ENCODE measurements at regions not wholly inside any gene's neighbourhood (a gene's known extent, or its start where the extent isn't known, plus 50 kb on each side); places are given as distances from the start of the nearest gene placed in this dataset.
A peak's percentile ranks its signal among the peaks of the same experiment; 100 is the strongest.

DNA sequence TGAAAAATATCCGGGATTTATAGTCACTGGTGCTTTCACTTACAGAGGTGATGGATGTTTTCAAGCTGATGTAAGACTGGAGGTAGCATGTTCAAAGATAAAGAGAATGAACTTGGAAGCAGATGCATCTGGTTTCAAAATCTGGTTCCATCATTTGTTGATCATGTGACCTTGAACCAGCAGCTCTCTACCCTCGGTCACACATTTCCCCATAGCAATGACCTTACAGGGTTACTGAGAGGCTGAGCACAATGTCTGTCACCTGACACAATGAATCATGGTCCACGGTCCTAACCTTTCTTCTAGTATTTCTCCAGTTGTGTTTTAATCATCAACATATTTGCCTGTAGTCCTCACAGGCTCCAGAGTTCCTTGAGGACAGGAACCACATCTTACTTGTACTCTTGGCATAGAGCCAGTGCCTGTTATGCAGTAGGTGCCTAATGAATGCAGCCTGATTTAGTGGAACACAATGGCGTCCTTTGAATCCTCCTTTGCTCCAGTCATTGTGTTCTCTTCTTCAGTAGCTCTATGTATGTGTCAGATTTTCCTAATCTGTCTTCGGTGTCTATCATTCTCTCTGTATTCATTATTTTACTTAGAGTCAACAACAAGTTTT, 667.3 kb downstream of the PTPRU start:
- DNase-seq, result no peak

GRCh38 chr1:29901624-29902325, 665.5 kb downstream of the PTPRU start:
- no peak for DNase-seq

DNA sequence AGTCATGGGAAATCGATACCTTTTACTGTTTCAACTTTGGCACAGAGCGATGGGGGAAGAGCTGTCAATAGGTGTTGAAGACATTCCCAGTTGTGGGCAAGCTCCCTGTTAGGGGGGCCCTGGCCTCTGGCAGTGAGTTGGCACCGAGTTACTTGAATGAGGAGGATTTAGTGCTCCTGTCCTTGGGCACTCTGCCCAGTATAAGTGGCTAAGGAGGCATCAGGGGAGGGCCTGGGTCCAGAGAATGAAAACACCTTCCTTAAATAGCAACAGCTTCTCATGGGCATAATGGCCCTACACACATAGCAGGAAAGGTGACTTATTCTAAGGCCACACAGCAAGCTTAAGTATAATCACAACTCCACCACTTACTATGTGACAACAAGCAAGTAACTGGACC, 664.4 kb downstream of the PTPRU start:
- no peak for DNase-seq

- no peak for DNase-seq
These were observed 663.9 kb downstream of the PTPRU start for GRCh38 chr1:29900104-29900679.

GRCh38 chr1:29896791-29897714, 660.7 kb downstream of the PTPRU start:
- no peak for DNase-seq

DNA sequence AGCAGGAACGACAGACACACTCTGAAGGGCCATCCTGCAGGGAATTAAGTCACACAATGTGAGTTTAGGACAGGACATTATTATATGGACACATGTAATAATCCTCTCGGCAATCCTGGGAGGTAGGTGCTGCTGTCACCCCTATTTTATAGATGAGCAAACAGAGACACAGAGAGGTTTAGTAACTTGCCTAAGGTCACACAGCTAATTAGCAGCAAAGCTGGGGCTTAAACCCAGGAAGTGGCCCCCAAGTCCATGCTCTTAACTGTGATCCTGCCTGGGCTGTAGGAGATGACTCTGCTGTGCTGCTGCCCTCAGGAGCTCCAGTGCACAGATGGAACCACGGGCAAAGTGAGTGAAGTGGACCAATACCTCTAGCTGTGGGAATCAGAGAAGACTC, 660.0 kb downstream of the PTPRU start:
- no peak for DNase-seq

GRCh38 chr1:29895201-29895600, 658.9 kb downstream of the PTPRU start:
- DNase-seq, result no peak

GRCh38 chr1:29894311-29894710, 658.0 kb downstream of the PTPRU start:
- DNase-seq, result no peak

- DNase-seq, result no peak
These were observed 657.5 kb downstream of the PTPRU start for GRCh38 chr1:29893806-29894205.

- no peak for DNase-seq
These were observed 656.9 kb downstream of the PTPRU start for GRCh38 chr1:29893046-29893723.

GRCh38 chr1:29892247-29892646, 655.9 kb downstream of the PTPRU start:
- DNase-seq, result no peak

DNA sequence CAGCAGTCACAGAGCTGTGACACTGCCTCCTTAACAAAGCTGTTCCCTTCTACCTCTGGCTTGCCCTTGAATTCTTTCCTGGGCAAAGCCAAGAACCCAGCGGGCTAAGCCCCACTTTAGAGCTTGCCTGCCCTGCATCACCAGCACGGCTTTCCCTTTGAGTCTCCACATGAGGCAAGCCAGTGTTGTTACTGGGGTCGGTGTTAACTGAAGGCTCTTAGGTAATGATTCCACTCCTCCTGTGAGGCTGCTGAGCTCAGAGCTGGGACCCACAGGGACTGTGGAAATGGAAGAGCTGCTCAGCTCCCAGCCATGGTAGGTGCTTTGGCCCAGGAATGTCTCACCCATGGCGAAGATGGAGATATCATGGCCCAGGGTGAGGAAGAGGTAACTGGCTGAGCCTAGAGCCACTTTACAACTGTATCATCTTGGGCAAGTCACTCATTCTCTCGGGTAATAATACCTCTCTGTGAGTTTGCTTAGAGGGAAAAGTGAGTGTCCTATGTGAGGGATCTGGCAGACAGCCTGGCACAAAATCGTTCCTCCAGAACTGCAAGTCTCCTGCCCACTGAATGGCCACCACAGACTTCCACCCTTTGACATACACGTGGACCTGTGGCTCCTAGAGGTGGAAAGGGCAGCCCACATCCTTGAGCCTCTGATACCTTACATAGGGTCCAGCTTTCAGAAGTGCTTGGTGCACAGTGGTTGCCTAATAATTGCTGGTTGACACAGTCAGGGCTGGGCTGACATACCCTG, 654.1 kb downstream of the PTPRU start:
- no peak for DNase-seq

DNA sequence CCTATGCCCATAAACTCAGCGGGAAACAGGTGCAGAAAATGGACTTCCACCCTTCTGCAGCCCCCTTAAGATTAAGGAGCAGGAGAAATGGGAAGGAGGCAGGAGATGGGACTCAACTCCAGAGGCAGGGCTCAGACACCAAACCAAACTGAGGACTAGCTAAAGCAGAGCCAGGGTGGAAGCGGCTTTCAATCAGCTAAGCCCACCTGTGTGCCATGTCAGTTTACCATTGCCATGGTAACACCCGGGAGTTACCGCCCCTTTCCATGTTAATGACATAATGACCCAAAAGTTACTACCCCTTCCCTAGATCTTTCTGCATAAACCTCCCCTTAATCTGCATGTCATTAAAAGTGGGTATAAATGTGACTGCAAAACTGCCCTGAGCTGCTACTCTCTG, 653.5 kb downstream of the PTPRU start:
- DNase-seq, result no peak

DNA sequence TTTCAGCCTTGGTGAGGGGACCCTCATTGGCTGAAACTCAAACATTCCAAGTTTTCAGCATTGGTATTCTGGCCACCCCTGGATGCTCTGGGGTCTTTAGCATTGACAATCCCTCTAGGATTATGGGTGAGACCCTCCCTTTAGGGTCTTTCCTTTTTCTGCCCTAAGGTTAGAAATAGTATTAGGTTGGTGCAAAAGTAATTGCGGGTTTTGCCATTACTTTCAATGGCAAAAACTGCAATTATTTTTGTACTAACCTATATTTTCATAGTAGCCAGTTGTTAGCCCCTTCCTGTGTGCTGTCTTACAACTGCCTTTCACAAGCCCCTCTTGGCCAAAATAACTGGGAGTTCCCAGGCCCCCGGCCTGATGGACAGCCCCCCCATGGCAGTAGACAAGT, 648.4 kb downstream of the PTPRU start:
- DNase-seq, result no peak

DNA sequence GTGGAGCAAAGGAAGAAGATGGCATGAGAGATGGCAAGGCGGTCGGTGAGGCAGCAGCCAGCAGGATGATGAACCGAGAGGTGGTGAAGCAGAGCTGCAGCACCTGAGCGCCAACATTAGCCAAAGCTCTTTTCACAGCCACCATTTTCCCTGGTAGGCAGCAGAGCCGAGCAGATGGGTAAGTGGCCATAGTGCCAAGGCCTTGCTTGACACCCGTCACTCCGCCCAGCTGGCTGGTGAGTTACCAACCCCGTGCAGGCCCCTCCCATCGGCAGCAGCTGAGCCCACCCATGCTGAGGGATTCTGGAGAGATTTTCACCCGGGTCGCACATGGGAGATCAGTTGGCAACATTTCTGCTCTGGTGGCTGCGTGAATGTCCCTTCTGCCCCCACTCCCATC, 647.7 kb downstream of the PTPRU start:
- DNase-seq, result no peak

DNA sequence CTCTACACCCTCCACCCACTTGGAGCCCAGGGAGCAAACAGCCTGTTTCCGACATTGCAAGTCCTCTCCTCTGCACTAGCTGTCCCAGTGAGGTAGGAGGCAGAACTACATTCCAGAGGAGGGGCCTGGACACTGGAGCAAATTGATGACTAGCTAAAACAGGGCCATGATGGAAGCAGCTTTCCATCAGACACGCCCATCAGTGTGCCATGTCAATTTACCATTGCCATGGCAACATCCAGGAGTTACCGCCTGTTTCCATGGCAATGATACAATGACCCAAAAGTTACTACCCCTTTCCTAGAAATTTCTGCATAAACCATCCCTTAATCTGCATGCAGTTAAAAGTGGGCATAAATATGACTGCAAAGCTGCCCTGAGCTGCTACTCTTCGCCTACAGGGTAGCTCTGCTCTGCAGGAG, 647.1 kb downstream of the PTPRU start:
- DNase-seq, result no peak

GRCh38 chr1:29880556-29880955, 644.2 kb downstream of the PTPRU start:
- DNase-seq, result no peak

DNA sequence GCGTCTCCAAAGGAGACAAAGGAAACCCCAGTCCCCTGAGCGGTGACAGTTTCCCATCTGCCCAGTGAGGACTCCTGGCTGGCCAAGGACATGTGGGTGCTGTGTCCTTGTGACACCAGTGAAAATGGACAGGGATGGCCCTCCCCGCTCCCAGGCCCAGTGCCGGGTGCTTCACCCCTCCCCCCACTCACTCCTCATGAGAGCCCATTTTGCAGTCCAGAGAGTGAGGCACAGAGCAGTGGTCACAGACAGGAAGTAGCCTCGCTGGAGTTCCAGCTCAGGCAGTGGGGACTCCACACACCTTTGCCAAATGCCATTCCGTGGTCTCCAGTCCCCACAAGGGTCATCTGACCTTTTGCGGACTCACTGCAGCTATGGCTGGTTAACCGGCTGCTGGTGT, 642.9 kb downstream of the PTPRU start:
- no peak for DNase-seq

DNA sequence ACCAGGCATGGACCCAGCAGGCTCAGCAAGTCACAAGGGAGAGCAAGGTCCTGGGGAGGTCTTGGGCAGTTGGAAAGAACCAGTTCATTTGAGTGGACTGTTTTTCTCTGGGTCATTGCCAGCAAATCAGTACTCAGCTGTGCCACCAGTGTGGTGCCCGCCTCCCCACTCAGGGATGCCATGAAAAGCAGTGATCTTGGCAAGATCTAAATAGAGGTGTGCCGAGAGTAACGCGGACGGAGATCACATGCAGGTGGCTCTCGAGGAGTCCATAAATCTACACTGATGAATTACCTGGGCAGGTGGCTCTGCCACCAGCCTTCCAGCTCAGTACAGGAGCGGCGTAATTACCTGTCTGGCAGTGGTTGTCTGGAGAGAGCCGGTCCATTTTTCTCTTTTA, 642.2 kb downstream of the PTPRU start:
- peak; percentile 81 to 90 for DNase-seq

GRCh38 chr1:29876902-29877301, 640.6 kb downstream of the PTPRU start:
- DNase-seq, result no peak

- no peak for DNase-seq
These were observed 640.1 kb downstream of the PTPRU start for GRCh38 chr1:29876441-29876840.

GRCh38 chr1:29875557-29876028, 639.3 kb downstream of the PTPRU start:
- DNase-seq, result no peak

All from NCI-H187 (cell line).